Large intestine (tissue), 3 donors: ENCODE measurements at regions not wholly inside any gene's neighbourhood (a gene's known extent, or its start where the extent isn't known, plus 50 kb on each side); places are given as distances from the start of the nearest gene placed in this dataset.

Experiments
- DNase-seq, 2 donors: peaks; one replicate each; pipeline versions ENCODE4 v3.0.0 to v3.0.0-alpha.2; 2013
- H3K27ac ChIP-seq: one replicate; pipeline ENCODE4 v1.5.1; 2013; ENCODE audit warnings: low read length
- H3K27me3 ChIP-seq: 2 replicates; pipeline ENCODE4 v1.6.1; 2013; ENCODE audit warnings: low read length; ENCODE audit not compliant: control insufficient read depth, insufficient read depth
- H3K36me3 ChIP-seq: 2 replicates; pipeline ENCODE4 v1.6.1; 2013; ENCODE audit warnings: low read length; ENCODE audit not compliant: control insufficient read depth, insufficient read depth
- H3K4me1 ChIP-seq: one replicate; pipeline ENCODE4 v1.6.1; 2013; ENCODE audit warnings: low read length; ENCODE audit not compliant: control insufficient read depth, insufficient read depth
- H3K4me3 ChIP-seq: one replicate; pipeline ENCODE4 v1.5.1; 2013; ENCODE audit warnings: low read length
- H3K9me3 ChIP-seq: one replicate; pipeline ENCODE4 v1.6.1; 2013; ENCODE audit warnings: mild to moderate bottlenecking, low read depth, low read length, moderate library complexity; ENCODE audit not compliant: control insufficient read depth
- WGBS: methylation state at CpG from one replicate; pipeline ENCODE4 v1.1.5; 2013; ENCODE audit warnings: low lambda C conversion rate; ENCODE audit not compliant: insufficient coverage; 5-methylcytosine and 5-hydroxymethylcytosine counted together

- Histone ChIP-seq H3K9me3 (no peaks in the 10 kb centered on the region), H3K4me3 (no peak overlapping the region), H3K27me3 (no peaks in the 10 kb centered on the region), H3K36me3 (no peaks in the 10 kb centered on the region), H3K27ac (no peak overlapping the region), H3K4me1 (no peaks in the 10 kb centered on the region)
- no peak for DNase-seq
- WGBS = 91% methylated on average over 2 of the region's 2 CpGs
Observed at GRCh38 chr10:28954211-28954610, 276.9 kb downstream of the BAMBI start.

GRCh38 chr10:28958468-28958867, 281.1 kb downstream of the BAMBI start:
- Histone ChIP-seq H3K4me3 (no peak overlapping the region), H3K9me3 (no peaks in the 10 kb centered on the region), H3K27me3 (no peaks in the 10 kb centered on the region), H3K36me3 (no peaks in the 10 kb centered on the region), H3K4me1 (no peaks in the 10 kb centered on the region), H3K27ac (no peak overlapping the region)
- no peak for DNase-seq

GRCh38 chr10:28959850-28960501, 282.7 kb downstream of the BAMBI start:
- Histone ChIP-seq H3K4me3 (no peak overlapping the region), H3K27ac (no peak overlapping the region), H3K4me1 (no peaks in the 10 kb centered on the region), H3K9me3 (no peaks in the 10 kb centered on the region), H3K27me3 (no peaks in the 10 kb centered on the region), H3K36me3 (no peaks in the 10 kb centered on the region)
- 90% methylated on average over 2 of the region's 7 CpGs for WGBS
- no peak for DNase-seq

GRCh38 chr10:28962768-28963167, 285.4 kb downstream of the BAMBI start:
- H3K36me3 ChIP-seq = no peaks in the 10 kb centered on the region
- no peak for DNase-seq
- H3K27ac ChIP-seq = no peak overlapping the region
- no peaks in the 10 kb centered on the region for H3K27me3 ChIP-seq
- no CpG with 5 or more reads among the region's 4 CpGs for WGBS
- H3K4me3 ChIP-seq = no peak overlapping the region
- no peaks in the 10 kb centered on the region for H3K9me3 ChIP-seq
- no peaks in the 10 kb centered on the region for H3K4me1 ChIP-seq

GRCh38 chr10:28963539-28964221, 286.4 kb downstream of the BAMBI start:
- DNase-seq = no peak
- Histone ChIP-seq H3K36me3 (no peaks in the 10 kb centered on the region), H3K4me1 (no peaks in the 10 kb centered on the region), H3K27me3 (no peaks in the 10 kb centered on the region), H3K27ac (no peak overlapping the region), H3K9me3 (no peaks in the 10 kb centered on the region), H3K4me3 (no peak overlapping the region)
- no CpG with 5 or more reads among the region's 5 CpGs for WGBS

- no peak for DNase-seq
- Histone ChIP-seq H3K4me1 (no peaks in the 10 kb centered on the region), H3K9me3 (no peaks in the 10 kb centered on the region), H3K4me3 (no peak overlapping the region), H3K36me3 (no peaks in the 10 kb centered on the region), H3K27me3 (no peaks in the 10 kb centered on the region), H3K27ac (no peak overlapping the region)
- no CpG with 5 or more reads among the region's 3 CpGs for WGBS
Observed at GRCh38 chr10:28965937-28966336, 288.6 kb downstream of the BAMBI start.

GRCh38 chr10:28967031-28967430, 289.7 kb downstream of the BAMBI start:
- H3K27me3 ChIP-seq = no peaks in the 10 kb centered on the region
- no peaks in the 10 kb centered on the region for H3K9me3 ChIP-seq
- peak in 1 of 2 donors; percentile 57 for DNase-seq
- no peaks in the 10 kb centered on the region for H3K4me1 ChIP-seq
- H3K36me3 ChIP-seq = no peaks in the 10 kb centered on the region
- no peak overlapping the region for H3K27ac ChIP-seq
- no CpG with 5 or more reads among the region's 2 CpGs for WGBS
- no peak overlapping the region for H3K4me3 ChIP-seq

GRCh38 chr10:28969413-28969812, 292.1 kb downstream of the BAMBI start:
- H3K4me3 ChIP-seq = no peak overlapping the region
- no peaks in the 10 kb centered on the region for H3K27me3 ChIP-seq
- no peak overlapping the region for H3K27ac ChIP-seq
- no CpG with 5 or more reads among the region's 4 CpGs for WGBS
- no peak for DNase-seq
- H3K9me3 ChIP-seq = no peaks in the 10 kb centered on the region
- no peaks in the 10 kb centered on the region for H3K36me3 ChIP-seq
- H3K4me1 ChIP-seq = no peaks in the 10 kb centered on the region

GRCh38 chr10:28970231-28970630, 292.9 kb downstream of the BAMBI start:
- Histone ChIP-seq H3K9me3 (no peaks in the 10 kb centered on the region), H3K4me3 (no peak overlapping the region), H3K27ac (no peak overlapping the region), H3K27me3 (no peaks in the 10 kb centered on the region), H3K4me1 (no peaks in the 10 kb centered on the region), H3K36me3 (no peaks in the 10 kb centered on the region)
- 100% methylated on average over 5 of the region's 6 CpGs for WGBS
- no peak for DNase-seq

- Histone ChIP-seq H3K36me3 (no peaks in the 10 kb centered on the region), H3K27me3 (no peaks in the 10 kb centered on the region), H3K4me1 (no peaks in the 10 kb centered on the region), H3K27ac (no peak overlapping the region), H3K9me3 (no peaks in the 10 kb centered on the region), H3K4me3 (no peak overlapping the region)
- no peak for DNase-seq
- 100% methylated on average over 1 of the region's 6 CpGs for WGBS
Observed at GRCh38 chr10:28971255-28971654, 293.9 kb downstream of the BAMBI start.

- Histone ChIP-seq H3K27me3 (no peaks in the 10 kb centered on the region), H3K4me3 (no peak overlapping the region), H3K27ac (no peak overlapping the region), H3K9me3 (no peaks in the 10 kb centered on the region), H3K4me1 (no peaks in the 10 kb centered on the region), H3K36me3 (no peaks in the 10 kb centered on the region)
- no peak for DNase-seq
- WGBS = 86% methylated on average over 1 of the region's 5 CpGs
Observed at GRCh38 chr10:28971764-28972163, 294.4 kb downstream of the BAMBI start.
